ENCODE measurements at regions not wholly inside any gene's neighbourhood (a gene's known extent, or its start where the extent isn't known, plus 50 kb on each side); places are given as distances from the start of the nearest gene placed in this dataset.

DNA sequence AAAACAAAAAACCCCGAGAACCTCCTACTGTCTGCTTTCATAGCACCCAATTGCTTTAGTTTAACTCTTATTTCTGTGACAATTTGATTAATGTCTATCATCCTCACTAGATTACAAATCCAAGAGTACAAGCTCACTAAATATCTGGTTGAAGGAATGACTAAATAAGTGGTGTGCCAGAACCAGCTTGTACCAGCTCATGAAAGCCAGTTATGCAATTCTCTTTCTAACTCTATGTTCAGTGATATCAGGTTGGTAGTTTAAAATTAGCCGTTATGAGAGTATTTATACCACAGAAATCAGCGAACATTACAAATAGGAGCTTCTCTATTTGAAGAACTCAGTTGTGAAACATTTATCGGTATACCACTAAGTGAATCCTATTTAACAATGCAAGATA lies 137.2 kb upstream of the MITF start:
- TF ChIP-seq, protein P1, sequence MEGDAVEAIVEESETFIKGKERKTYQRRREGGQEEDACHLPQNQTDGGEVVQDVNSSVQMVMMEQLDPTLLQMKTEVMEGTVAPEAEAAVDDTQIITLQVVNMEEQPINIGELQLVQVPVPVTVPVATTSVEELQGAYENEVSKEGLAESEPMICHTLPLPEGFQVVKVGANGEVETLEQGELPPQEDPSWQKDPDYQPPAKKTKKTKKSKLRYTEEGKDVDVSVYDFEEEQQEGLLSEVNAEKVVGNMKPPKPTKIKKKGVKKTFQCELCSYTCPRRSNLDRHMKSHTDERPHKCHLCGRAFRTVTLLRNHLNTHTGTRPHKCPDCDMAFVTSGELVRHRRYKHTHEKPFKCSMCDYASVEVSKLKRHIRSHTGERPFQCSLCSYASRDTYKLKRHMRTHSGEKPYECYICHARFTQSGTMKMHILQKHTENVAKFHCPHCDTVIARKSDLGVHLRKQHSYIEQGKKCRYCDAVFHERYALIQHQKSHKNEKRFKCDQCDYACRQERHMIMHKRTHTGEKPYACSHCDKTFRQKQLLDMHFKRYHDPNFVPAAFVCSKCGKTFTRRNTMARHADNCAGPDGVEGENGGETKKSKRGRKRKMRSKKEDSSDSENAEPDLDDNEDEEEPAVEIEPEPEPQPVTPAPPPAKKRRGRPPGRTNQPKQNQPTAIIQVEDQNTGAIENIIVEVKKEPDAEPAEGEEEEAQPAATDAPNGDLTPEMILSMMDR (conservative IDR thresholded peaks at IDR 0.05; ENCODE audit: low read depth) = no peak
- DNase-seq (ENCODE audit: low spot score) = no peak
- H3K27ac ChIP-seq = no peak overlapping the region
- POLR2A ChIA-PET (ENCODE audit: low non-redundant PET) = no interaction called here
- CTCF ChIA-PET = no interaction called here

DNA sequence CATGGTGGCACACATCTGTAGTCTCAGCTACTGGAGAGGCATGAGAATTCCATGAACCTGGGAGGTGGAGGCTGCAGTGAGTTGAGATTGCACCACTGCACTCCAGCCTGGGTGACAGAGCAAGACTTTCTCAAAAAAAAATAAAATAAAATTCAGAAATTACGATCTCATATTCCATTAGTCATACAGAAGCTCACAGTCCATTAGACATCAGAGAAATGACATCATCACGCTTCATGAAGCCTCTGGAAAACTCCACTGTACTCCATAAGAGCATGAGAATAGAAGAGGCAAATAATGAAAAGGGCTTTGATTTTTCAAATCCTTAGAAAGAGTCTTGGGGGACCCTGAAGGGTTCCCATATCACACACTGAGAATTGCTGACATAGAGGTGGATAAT lies 145.0 kb upstream of the MITF start:
- DNase-seq (ENCODE audit: low spot score) = no peak
- CTCF ChIA-PET = no interaction called here
- POLR2A ChIA-PET (ENCODE audit: low non-redundant PET) = no interaction called here

DNA sequence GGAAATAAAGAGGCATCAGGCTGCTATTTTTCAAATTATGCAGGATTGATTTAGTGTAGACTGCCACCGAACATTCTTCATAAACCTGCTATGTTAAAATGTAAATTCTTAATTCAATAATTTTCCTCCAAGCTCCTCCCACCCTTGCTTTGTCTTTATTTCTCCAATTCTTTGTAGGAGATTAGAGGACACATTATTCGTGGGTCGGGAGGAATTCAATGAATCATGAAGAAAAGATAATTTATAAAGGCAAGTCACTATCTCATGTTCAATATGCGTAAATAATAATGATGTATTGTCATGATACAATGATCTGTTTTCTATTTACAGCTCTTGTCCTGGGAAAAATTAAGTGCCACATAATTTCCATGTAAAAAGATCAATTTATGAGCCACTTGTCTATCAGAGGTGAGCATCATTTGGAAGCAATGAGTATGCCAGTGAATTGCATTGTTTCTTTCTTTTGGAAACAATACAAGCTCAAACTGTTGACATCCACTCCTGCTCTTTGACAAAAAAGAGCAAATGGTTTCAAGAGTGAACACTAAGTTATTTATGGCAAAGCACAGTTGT lies 148.0 kb upstream of the MITF start:
- H3K27ac ChIP-seq = no peak overlapping the region
- no peak for DNase-seq (ENCODE audit: low spot score)
- ChIA-PET POLR2A (ENCODE audit: low non-redundant PET) (no interaction called here), CTCF (no interaction called here)
- TF ChIP-seq, protein P1 (conservative IDR thresholded peaks at IDR 0.05; ENCODE audit: low read depth) = no peak

More for the DNA sequence above, 145.0 kb upstream of the MITF start:
- TF ChIP-seq, protein P1 (conservative IDR thresholded peaks at IDR 0.05; ENCODE audit: low read depth) = no peak
- no peak overlapping the region for H3K27ac ChIP-seq

DNA sequence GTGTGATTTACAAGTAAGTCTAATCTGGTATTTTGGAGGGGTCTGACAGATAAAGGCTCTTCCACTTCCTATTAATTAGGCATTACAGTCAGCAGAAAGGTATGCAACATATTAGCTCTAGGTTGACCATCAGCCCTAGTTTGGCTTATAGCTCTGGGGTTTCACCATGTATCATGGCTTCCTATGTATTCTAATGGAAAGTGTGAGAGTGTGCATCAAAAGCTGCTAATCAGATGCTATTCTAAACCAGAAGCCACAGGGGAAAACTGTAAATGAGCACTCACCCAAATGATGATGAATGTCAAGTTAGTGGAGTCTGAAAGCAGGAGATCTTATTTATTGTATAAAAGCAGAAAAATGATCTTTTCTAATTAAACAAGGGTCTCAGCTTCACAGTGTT lies 149.2 kb upstream of the MITF start:
- TF ChIP-seq, protein P1 (conservative IDR thresholded peaks at IDR 0.05; ENCODE audit: low read depth) = no peak
- CTCF ChIA-PET = no interaction called here
- no peak overlapping the region for H3K27ac ChIP-seq
- POLR2A ChIA-PET (ENCODE audit: low non-redundant PET) = no interaction called here
- DNase-seq (ENCODE audit: low spot score) = no peak

DNA sequence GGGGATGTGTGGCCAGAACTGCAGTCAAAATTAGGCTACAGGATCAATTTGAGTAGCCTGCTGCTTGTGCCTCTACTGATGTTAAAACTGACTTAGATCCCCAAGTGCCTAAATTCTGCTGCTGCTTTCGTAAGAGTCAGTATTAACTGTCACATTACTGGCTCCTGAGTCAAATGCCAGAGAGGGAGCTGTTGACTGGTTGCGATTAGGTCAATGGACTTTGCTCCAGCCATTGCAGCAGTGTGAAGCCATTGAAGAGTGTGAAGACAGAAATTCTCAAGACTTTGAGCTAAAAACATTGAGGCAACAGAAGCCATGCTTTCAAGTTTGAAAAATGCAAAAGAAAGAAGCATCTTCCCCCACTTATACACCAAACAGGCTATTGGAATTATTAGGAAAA lies 151.1 kb upstream of the MITF start:
- TF ChIP-seq, protein P1 (conservative IDR thresholded peaks at IDR 0.05; ENCODE audit: low read depth) = no peak
- ChIA-PET POLR2A (ENCODE audit: low non-redundant PET) (no interaction called here), CTCF (no interaction called here)
- H3K27ac ChIP-seq = no peak overlapping the region
- DNase-seq (ENCODE audit: low spot score) = no peak

DNA sequence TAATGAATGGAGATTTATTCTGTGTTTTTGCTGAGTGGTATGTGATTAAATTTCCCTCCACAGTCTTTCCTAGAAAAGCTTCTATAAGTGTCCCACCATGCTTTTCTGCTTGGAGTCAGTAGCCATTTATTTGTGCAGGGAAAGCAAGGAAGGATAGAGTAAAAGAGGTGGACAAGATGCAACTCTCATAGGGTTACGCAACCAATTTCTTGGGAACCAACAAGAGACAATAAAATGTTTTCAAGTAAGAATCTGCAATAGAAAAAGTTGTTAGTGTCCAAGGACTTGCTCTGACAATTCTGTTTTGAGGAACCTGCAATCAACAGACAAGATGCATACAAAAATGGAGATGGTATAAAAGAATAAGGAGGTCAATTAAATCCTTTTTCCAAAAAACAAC lies 153.8 kb upstream of the MITF start:
- TF ChIP-seq, protein P1 (conservative IDR thresholded peaks at IDR 0.05; ENCODE audit: low read depth) = no peak
- ChIA-PET POLR2A (ENCODE audit: low non-redundant PET) (no interaction called here), CTCF (no interaction called here)
- no peak for DNase-seq (ENCODE audit: low spot score)
- no peak overlapping the region for H3K27ac ChIP-seq

DNA sequence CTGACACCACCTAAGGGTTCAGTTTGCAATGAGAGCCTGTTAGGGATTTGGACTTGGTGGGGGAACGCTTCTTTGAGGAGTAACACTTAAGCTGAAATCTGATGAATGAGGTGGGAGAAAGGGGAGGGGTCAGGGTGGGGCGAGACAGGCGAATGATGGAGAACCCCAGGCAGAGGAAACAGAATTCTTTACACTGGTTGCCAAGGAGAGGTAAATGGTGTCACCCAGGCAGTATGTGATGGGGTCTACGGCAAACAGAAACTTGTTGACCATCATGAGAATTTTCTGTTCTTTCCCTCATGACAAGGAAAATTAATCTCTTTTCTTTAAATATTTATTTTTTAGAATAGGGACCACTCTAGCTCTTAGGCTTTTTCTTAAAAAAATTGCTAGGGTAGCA lies 157.2 kb upstream of the MITF start:
- POLR2A ChIA-PET (ENCODE audit: low non-redundant PET) = no interaction called here
- CTCF ChIA-PET = no interaction called here
- TF ChIP-seq, protein P1 (conservative IDR thresholded peaks at IDR 0.05; ENCODE audit: low read depth) = no peak

More for the DNA sequence above, 157.2 kb upstream of the MITF start:
- no peak for DNase-seq (ENCODE audit: low spot score)
- H3K27ac ChIP-seq = no peak overlapping the region
